WTC11 (cell line): ENCODE measurements at regions not wholly inside any gene's neighbourhood (a gene's known extent, or its start where the extent isn't known, plus 50 kb on each side); places are given as distances from the start of the nearest gene placed in this dataset.

ENCODE experiments used
- ATAC-seq: fragments of 200-7000 bp; cut with Tn5 transposase; 2 replicates; pipeline ENCODE4 v1.10.0; 2021; ENCODE audit warnings: mild to moderate bottlenecking, moderate library complexity
- CTCF ChIA-PET: fragments of 300-600 bp; sonication (Branson Sonifier 250); formaldehyde crosslinking; loops from one replicate; lab custom pipeline; 2021; ENCODE audit warnings: antibody characterized with exemption; lab: Charles Lee
- POLR2A ChIA-PET: fragments of 350-600 bp; sonication (Branson Sonifier 250); formaldehyde crosslinking; loops from one replicate; lab custom pipeline; 2021; ENCODE audit warnings: antibody characterized with exemption; lab: Charles Lee
- DNase-seq: peaks from one replicate; pipeline ENCODE4 v3.0.0; 2021; ENCODE audit warnings: low spot score
- H3K27ac Mint-ChIP-seq: 2 replicates; pipeline ENCODE4 v1.8.0; 2021; ENCODE audit warnings: mixed read lengths
- H3K27me3 Mint-ChIP-seq: 2 replicates; pipeline ENCODE4 v1.8.0; 2021; ENCODE audit warnings: low read depth, mild to moderate bottlenecking, moderate library complexity, mixed read lengths
- H3K36me3 Mint-ChIP-seq: 2 replicates; pipeline ENCODE4 v1.8.0; 2021; ENCODE audit warnings: mixed read lengths
- H3K4me1 Mint-ChIP-seq: 2 replicates; pipeline ENCODE4 v1.8.0; 2022; ENCODE audit warnings: mixed read lengths
- H3K4me3 Mint-ChIP-seq: 2 replicates; pipeline ENCODE4 v1.8.0; 2021; ENCODE audit warnings: mild to moderate bottlenecking, moderate library complexity, mixed read lengths
- H3K9me3 Mint-ChIP-seq: 2 replicates; pipeline ENCODE4 v1.8.0; 2021; ENCODE audit warnings: mixed read lengths
- ATF3 ChIP-seq: sonication (generic); formaldehyde crosslinking; conservative IDR thresholded peaks from 2 replicates; pipeline ENCODE4 v1.8.1; 2022; ENCODE audit warnings: mild to moderate bottlenecking, missing genetic modification reagents
- CBFB ChIP-seq: sonication (generic); formaldehyde crosslinking; IDR thresholded peaks from 2 replicates; pipeline ENCODE4 v1.8.1; 2022; ENCODE audit warnings: mild to moderate bottlenecking, low read depth, missing genetic modification reagents
- CREM ChIP-seq: sonication (generic); formaldehyde crosslinking; IDR thresholded peaks from 2 replicates; pipeline ENCODE4 v1.8.1; 2022; ENCODE audit warnings: mild to moderate bottlenecking, missing genetic modification reagents, moderate library complexity
- E2F1 ChIP-seq: sonication (generic); formaldehyde crosslinking; IDR thresholded peaks from 2 replicates; pipeline ENCODE4 v1.8.0; 2022; ENCODE audit warnings: mild to moderate bottlenecking, missing genetic modification reagents
- FOXP1 ChIP-seq: sonication (generic); formaldehyde crosslinking; IDR thresholded peaks from 2 replicates; pipeline ENCODE4 v1.8.0; 2022; ENCODE audit warnings: missing genetic modification reagents, mild to moderate bottlenecking, moderate library complexity, borderline replicate concordance
- JUN ChIP-seq: sonication (generic); formaldehyde crosslinking; IDR thresholded peaks from 2 replicates; pipeline ENCODE4 v1.8.0; 2023; ENCODE audit warnings: mild to moderate bottlenecking, missing genetic modification reagents
- NFATC4 ChIP-seq: fragments of 250-450 bp; sonication (Bioruptor Pico); IDR thresholded peaks from 2 replicates; pipeline ENCODE4 v1.9.0; 2021; ENCODE audit warnings: mild to moderate bottlenecking
- NR1H2 ChIP-seq: sonication (generic); formaldehyde crosslinking; IDR thresholded peaks from 2 replicates; pipeline ENCODE4 v1.9.0; 2021; ENCODE audit warnings: mild to moderate bottlenecking, moderate library complexity, missing genetic modification reagents
- SOX15 ChIP-seq: fragments of 250-450 bp; sonication (Bioruptor Pico); IDR thresholded peaks from 2 replicates; pipeline ENCODE4 v1.9.0; 2021; ENCODE audit warnings: mild to moderate bottlenecking
- TEAD1 ChIP-seq: sonication (generic); formaldehyde crosslinking; IDR thresholded peaks from 2 replicates; pipeline ENCODE4 v1.8.0; 2022; ENCODE audit warnings: mild to moderate bottlenecking, missing genetic modification reagents
- TP53 ChIP-seq: sonication (generic); formaldehyde crosslinking; IDR thresholded peaks from 2 replicates; pipeline ENCODE4 v1.8.1; 2023; ENCODE audit warnings: mild to moderate bottlenecking, missing genetic modification reagents
- ZBTB21 ChIP-seq: sonication (generic); formaldehyde crosslinking; IDR thresholded peaks from 2 replicates; pipeline ENCODE4 v1.8.1; 2023; ENCODE audit warnings: mild to moderate bottlenecking, missing genetic modification reagents, borderline replicate concordance
- ZMAT4 ChIP-seq: fragments of 250-450 bp; sonication (Bioruptor Pico); IDR thresholded peaks from 2 replicates; pipeline ENCODE4 v1.9.0; 2021; ENCODE audit warnings: mild to moderate bottlenecking
- ZNF138 ChIP-seq: sonication (generic); formaldehyde crosslinking; conservative IDR thresholded peaks from 2 replicates; pipeline ENCODE4 v1.8.1; 2022; ENCODE audit warnings: mild to moderate bottlenecking, moderate library complexity, missing genetic modification reagents
- ZNF317 ChIP-seq: sonication (generic); formaldehyde crosslinking; IDR thresholded peaks from 2 replicates; pipeline ENCODE4 v1.8.1; 2023; ENCODE audit warnings: low read depth, mild to moderate bottlenecking, moderate library complexity, missing genetic modification reagents, borderline replicate concordance
- ZNF423 ChIP-seq: fragments of 250-450 bp; sonication (Bioruptor Pico); IDR thresholded peaks from 2 replicates; pipeline ENCODE4 v2.1.2; 2022; ENCODE audit warnings: mild to moderate bottlenecking, moderate library complexity
- TF ChIP-seq, protein P1 (sequence below): sonication (generic); formaldehyde crosslinking; IDR thresholded peaks from 2 replicates; pipeline ENCODE4 v1.8.1; 2023; ENCODE audit warnings: mild to moderate bottlenecking, moderate library complexity, missing genetic modification reagents
- TF ChIP-seq, protein P2 (sequence below): sonication (generic); formaldehyde crosslinking; IDR thresholded peaks from 2 replicates; pipeline ENCODE4 v1.8.1; 2023; ENCODE audit warnings: mild to moderate bottlenecking, missing genetic modification reagents, borderline replicate concordance
- TF ChIP-seq, protein P3 (sequence below): sonication (generic); formaldehyde crosslinking; IDR thresholded peaks from 2 replicates; pipeline ENCODE4 v1.8.1; 2022; ENCODE audit warnings: low read depth, mild to moderate bottlenecking, moderate library complexity, missing genetic modification reagents, borderline replicate concordance

DNA sequence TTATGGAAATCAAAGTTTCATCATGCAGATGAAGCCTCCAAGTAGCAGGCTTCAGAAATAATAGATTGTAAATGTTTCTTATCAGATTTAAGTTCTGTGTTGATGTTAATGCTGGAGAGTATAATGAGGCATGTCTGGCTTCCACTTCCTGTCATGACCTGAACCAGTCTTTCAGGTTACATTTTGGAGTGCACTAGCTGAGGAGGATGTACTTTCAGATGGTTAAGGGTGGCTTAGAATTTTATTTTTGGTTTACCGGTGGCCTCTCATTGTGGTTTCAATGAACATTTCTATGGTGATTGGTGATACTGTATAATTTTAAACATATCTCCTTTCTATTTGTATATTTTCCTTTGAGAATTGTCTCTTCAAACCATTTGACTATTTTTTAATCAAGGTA, 890.4 kb downstream of the SH3BGRL start (continued):
- TF ChIP-seq, protein P1, sequence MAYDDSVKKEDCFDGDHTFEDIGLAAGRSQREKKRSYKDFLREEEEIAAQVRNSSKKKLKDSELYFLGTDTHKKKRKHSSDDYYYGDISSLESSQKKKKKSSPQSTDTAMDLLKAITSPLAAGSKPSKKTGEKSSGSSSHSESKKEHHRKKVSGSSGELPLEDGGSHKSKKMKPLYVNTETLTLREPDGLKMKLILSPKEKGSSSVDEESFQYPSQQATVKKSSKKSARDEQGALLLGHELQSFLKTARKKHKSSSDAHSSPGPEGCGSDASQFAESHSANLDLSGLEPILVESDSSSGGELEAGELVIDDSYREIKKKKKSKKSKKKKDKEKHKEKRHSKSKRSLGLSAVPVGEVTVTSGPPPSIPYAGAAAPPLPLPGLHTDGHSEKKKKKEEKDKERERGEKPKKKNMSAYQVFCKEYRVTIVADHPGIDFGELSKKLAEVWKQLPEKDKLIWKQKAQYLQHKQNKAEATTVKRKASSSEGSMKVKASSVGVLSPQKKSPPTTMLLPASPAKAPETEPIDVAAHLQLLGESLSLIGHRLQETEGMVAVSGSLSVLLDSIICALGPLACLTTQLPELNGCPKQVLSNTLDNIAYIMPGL (CRISPR knock-in tag), result no peak

DNA sequence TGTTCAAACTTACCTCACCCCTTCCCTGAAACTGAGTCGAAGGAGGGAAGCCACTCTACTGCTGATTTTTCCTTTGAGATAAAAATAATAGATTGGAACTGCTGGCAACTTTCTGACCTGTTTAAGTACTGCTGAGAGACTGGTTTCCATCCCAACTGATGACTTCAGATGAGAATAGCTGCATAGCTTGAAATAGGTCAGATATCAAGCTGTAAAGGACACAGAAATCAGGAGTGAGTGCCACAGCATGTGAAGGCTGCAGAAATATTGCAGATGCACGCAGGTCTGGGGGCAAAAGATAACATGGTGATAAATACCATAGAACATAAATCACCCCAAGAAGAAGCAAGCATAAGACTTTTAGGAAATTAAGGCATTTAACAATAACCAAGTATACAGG, 923.2 kb downstream of the SH3BGRL start:
- H3K27me3 Mint-ChIP-seq, result no peaks in the 10 kb centered on the region; the same call in 1 of the 2 replicates
- ChIA-PET CTCF (no interaction called here), POLR2A (no interaction called here)
- H3K27ac Mint-ChIP-seq, result no peak overlapping the region
- no peak overlapping the region for H3K4me3 Mint-ChIP-seq
- H3K36me3 Mint-ChIP-seq, result no peaks in the 10 kb centered on the region
- ATAC-seq, result no peak
- TF ChIP-seq ZNF317 (no peak), JUN (CRISPR knock-in tag) (no peak), CREM (no peak), CBFB (CRISPR knock-in tag) (no peak), ZBTB21 (CRISPR knock-in tag) (no peak), E2F1 (CRISPR knock-in tag) (no peak), TP53 (no peak), ZNF423 (CRISPR knock-in tag) (no peak), SOX15 (CRISPR knock-in tag) (no peak), NFATC4 (CRISPR knock-in tag) (no peak), ZMAT4 (no peak), NR1H2 (CRISPR knock-in tag) (no peak)
- TF ChIP-seq, protein P2, sequence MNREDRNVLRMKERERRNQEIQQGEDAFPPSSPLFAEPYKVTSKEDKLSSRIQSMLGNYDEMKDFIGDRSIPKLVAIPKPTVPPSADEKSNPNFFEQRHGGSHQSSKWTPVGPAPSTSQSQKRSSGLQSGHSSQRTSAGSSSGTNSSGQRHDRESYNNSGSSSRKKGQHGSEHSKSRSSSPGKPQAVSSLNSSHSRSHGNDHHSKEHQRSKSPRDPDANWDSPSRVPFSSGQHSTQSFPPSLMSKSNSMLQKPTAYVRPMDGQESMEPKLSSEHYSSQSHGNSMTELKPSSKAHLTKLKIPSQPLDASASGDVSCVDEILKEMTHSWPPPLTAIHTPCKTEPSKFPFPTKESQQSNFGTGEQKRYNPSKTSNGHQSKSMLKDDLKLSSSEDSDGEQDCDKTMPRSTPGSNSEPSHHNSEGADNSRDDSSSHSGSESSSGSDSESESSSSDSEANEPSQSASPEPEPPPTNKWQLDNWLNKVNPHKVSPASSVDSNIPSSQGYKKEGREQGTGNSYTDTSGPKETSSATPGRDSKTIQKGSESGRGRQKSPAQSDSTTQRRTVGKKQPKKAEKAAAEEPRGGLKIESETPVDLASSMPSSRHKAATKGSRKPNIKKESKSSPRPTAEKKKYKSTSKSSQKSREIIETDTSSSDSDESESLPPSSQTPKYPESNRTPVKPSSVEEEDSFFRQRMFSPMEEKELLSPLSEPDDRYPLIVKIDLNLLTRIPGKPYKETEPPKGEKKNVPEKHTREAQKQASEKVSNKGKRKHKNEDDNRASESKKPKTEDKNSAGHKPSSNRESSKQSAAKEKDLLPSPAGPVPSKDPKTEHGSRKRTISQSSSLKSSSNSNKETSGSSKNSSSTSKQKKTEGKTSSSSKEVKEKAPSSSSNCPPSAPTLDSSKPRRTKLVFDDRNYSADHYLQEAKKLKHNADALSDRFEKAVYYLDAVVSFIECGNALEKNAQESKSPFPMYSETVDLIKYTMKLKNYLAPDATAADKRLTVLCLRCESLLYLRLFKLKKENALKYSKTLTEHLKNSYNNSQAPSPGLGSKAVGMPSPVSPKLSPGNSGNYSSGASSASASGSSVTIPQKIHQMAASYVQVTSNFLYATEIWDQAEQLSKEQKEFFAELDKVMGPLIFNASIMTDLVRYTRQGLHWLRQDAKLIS (CRISPR knock-in tag), result no peak
- H3K9me3 Mint-ChIP-seq, result no peaks in the 10 kb centered on the region
- H3K4me1 Mint-ChIP-seq, result no peaks in the 10 kb centered on the region
- DNase-seq, result no peak

- ATAC-seq, result no peak
- Mint-ChIP-seq H3K4me1 (no peaks in the 10 kb centered on the region), H3K36me3 (no peaks in the 10 kb centered on the region), H3K9me3 (peaks cover 4% of the 10 kb centered on the region), H3K4me3 (no peak overlapping the region), H3K27me3 (no peaks in the 10 kb centered on the region; the same call in 1 of the 2 replicates), H3K27ac (no peak overlapping the region)
- TF ChIP-seq ATF3, result no peak
- no peak for TF ChIP-seq ZNF138
- no peak for TF ChIP-seq NFATC4 (CRISPR knock-in tag)
- no peak for TF ChIP-seq E2F1 (CRISPR knock-in tag)
- TF ChIP-seq, protein P3, sequence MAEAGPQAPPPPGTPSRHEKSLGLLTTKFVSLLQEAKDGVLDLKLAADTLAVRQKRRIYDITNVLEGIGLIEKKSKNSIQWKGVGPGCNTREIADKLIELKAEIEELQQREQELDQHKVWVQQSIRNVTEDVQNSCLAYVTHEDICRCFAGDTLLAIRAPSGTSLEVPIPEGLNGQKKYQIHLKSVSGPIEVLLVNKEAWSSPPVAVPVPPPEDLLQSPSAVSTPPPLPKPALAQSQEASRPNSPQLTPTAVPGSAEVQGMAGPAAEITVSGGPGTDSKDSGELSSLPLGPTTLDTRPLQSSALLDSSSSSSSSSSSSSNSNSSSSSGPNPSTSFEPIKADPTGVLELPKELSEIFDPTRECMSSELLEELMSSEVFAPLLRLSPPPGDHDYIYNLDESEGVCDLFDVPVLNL (CRISPR knock-in tag), result no peak
- TF ChIP-seq FOXP1 (CRISPR knock-in tag), result no peak
- TF ChIP-seq TEAD1 (CRISPR knock-in tag), result no peak
- DNase-seq, result no peak
- ChIA-PET POLR2A (no interaction called here), CTCF (no interaction called here)
Measured at GRCh38 chrX:82127228-82128123, 925.6 kb downstream of the SH3BGRL start.
